CD8-positive, alpha-beta memory T cell (primary cell): ENCODE measurements at regions not wholly inside any gene's neighbourhood (a gene's known extent, or its start where the extent isn't known, plus 50 kb on each side); places are given as distances from the start of the nearest gene placed in this dataset.

Source experiments
- CTCF ChIA-PET: fragments of 350-600 bp; sonication (Branson Sonifier 250); formaldehyde crosslinking; loops from one replicate; lab custom pipeline; 2021; ENCODE audit warnings: antibody characterized with exemption; lab: Charles Lee
- POLR2A ChIA-PET: fragments of 350-600 bp; sonication (Branson Sonifier 250); formaldehyde crosslinking; loops from one replicate; lab custom pipeline; 2021; ENCODE audit warnings: antibody characterized with exemption; lab: Charles Lee
- DNase-seq, 5 donors: peaks; one replicate each; pipeline versions ENCODE4 v3.0.0 to v3.0.0-alpha.2; 2020 to 2022; ENCODE audit warnings: mixed read lengths in 1 of 5
- H3K27ac ChIP-seq: one replicate; pipeline ENCODE4 v1.7.0; 2013; ENCODE audit warnings: low read depth, mild to moderate bottlenecking, low read length, moderate library complexity
- H3K27me3 ChIP-seq: 2 replicates; pipeline ENCODE4 v1.7.0; 2013; ENCODE audit warnings: low read length, mild to moderate bottlenecking; ENCODE audit not compliant: insufficient read depth, poor library complexity, severe bottlenecking
- H3K36me3 ChIP-seq: 2 replicates; pipeline ENCODE4 v1.7.0; 2013; ENCODE audit warnings: mild to moderate bottlenecking, low read length, moderate library complexity; ENCODE audit not compliant: insufficient read depth
- H3K4me1 ChIP-seq: 2 replicates; pipeline ENCODE4 v1.7.0; 2013; ENCODE audit warnings: mild to moderate bottlenecking, low read length, moderate library complexity; ENCODE audit not compliant: insufficient read depth
- H3K4me3 ChIP-seq: 2 replicates; pipeline ENCODE4 v1.7.0; 2013; ENCODE audit warnings: mild to moderate bottlenecking, low read length
- H3K9me3 ChIP-seq: 2 replicates; pipeline ENCODE4 v1.7.0; 2013; ENCODE audit warnings: mild to moderate bottlenecking, low read length
- H3K27ac Mint-ChIP-seq, 8 donors: one replicate each; pipeline ENCODE4 v1.8.0; 2020 to 2021; ENCODE audit warnings: mixed read lengths in 8 of 8, mild to moderate bottlenecking in 6 of 8, inconsistent platforms in 3 of 8, moderate library complexity in 3 of 8
- H3K27me3 Mint-ChIP-seq, 2 donors: one replicate each; pipeline ENCODE4 v1.8.0; 2020 to 2021; ENCODE audit warnings: mixed read lengths in 2 of 2, mild to moderate bottlenecking in 1 of 2, moderate library complexity in 1 of 2
- H3K36me3 Mint-ChIP-seq, 3 donors: one replicate each; pipeline ENCODE4 v1.8.0; 2020 to 2021; ENCODE audit warnings: mixed read lengths in 3 of 3, inconsistent platforms in 1 of 3, mild to moderate bottlenecking in 1 of 3
- H3K4me1 Mint-ChIP-seq, 3 donors: one replicate each; pipeline ENCODE4 v1.8.0; 2020 to 2021; ENCODE audit warnings: mixed read lengths in 3 of 3, inconsistent platforms in 1 of 3, mild to moderate bottlenecking in 1 of 3
- H3K4me3 Mint-ChIP-seq, 7 donors: one replicate each; pipeline ENCODE4 v1.8.0; 2020 to 2021; ENCODE audit warnings: mixed read lengths in 7 of 7, mild to moderate bottlenecking in 6 of 7, moderate library complexity in 4 of 7, inconsistent platforms in 2 of 7
- H3K9me3 Mint-ChIP-seq, 5 donors: one replicate each; pipeline ENCODE4 v1.8.0; 2020 to 2022; ENCODE audit warnings: mixed read lengths in 5 of 5, mild to moderate bottlenecking in 3 of 5, moderate library complexity in 2 of 5, inconsistent platforms in 1 of 5

DNA sequence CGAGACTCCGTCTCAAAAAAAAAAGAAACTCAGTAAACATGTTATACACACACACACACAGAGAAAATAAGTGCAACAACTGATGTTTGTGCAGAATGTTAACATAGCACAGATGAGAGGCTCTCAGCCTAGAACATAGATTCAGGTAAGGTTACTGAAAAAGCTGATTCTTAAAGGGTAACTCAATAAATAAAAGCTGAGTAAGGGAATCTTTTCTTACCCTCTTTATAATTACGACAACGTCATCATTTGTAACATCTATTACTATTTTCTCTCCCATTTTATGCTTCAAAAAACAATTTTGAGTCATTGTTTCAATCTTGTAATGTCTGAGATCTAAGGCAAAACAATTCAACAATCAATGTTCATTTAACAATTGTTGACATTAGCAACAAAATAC lies 644.8 kb downstream of the RFPL4B start:
- ChIA-PET POLR2A (no interaction called here), CTCF (no interaction called here)
- H3K27ac ChIP-seq: no peak overlapping the region
- Mint-ChIP-seq H3K27me3 (no peaks in the 10 kb centered on the region), H3K36me3 (no peaks in the 10 kb centered on the region), H3K4me3 (no peak overlapping the region), H3K9me3 (peaks cover 0 to 10% (median 3%) of the 10 kb centered on the region in 5 donors), H3K4me1 (no peaks in the 10 kb centered on the region), H3K27ac (no peak overlapping the region)
- H3K9me3 ChIP-seq: no peaks in the 10 kb centered on the region
- H3K36me3 ChIP-seq: no peaks in the 10 kb centered on the region
- no peak overlapping the region for H3K4me3 ChIP-seq
- H3K4me1 ChIP-seq: no peaks in the 10 kb centered on the region
- no peaks in the 10 kb centered on the region for H3K27me3 ChIP-seq
- DNase-seq: no peak

DNA sequence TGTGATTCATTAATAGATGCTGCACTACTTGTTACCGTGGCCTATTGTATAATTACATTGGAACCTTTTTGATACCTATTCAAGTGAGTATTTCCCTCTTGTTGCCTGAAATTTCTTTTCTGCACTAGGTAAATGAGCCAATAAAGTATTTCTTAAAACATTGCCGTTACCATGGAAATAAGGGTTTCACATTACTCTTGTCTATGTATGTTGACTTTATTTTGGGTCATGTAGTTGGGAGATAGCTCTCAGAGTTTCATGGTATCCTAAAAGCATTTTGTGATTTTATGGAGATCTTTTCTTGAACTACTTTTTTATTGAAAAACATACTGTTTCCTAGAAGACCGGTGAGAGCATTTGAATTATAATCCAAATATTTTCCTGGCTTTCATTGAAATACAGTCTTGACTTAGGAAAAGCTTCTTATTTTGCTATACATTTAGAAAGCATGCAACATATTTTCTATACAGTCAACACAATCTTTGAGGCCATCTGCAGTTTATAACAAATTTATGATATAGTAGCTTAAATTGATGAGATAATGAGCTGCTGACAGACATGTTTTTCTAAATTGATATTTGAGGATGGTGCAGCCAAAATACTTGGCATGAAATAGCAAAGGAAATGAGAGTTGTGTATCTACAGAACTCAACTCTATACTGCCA lies 650.4 kb downstream of the RFPL4B start:
- H3K4me3 Mint-ChIP-seq: no peak overlapping the region
- H3K9me3 Mint-ChIP-seq: peaks cover 0 to 8% (median 3%) of the 10 kb centered on the region in 5 donors
- no peaks in the 10 kb centered on the region for H3K9me3 ChIP-seq
- CTCF ChIA-PET: no interaction called here
- H3K27ac ChIP-seq: no peak overlapping the region
- H3K27me3 Mint-ChIP-seq: no peaks in the 10 kb centered on the region
- H3K36me3 Mint-ChIP-seq: no peaks in the 10 kb centered on the region
- no peaks in the 10 kb centered on the region for H3K27me3 ChIP-seq
- DNase-seq: no peak
- no peaks in the 10 kb centered on the region for H3K36me3 ChIP-seq
- no peak overlapping the region for H3K4me3 ChIP-seq
- H3K27ac Mint-ChIP-seq: no peak overlapping the region
- no peaks in the 10 kb centered on the region for H3K4me1 ChIP-seq
- POLR2A ChIA-PET: no interaction called here
- no peaks in the 10 kb centered on the region for H3K4me1 Mint-ChIP-seq

DNA sequence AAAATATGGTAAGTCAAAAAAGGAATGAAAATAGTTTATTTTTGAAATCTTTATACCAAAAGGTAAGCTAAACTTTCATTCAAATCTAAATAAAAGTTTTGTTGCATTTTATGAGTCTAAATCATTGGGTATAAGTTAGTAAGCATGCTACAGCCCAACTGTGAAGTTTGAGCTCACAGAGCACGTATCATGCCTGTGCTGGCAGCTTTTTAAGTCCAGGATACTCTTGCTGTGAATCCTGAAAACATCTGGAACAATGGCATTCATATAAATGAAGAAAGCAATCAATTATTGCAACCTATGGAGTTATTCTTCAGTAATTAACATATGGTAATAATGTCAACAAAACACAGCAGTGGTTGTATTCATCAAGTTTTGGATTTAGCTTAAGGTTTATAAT lies 656.9 kb downstream of the RFPL4B start:
- Mint-ChIP-seq H3K4me3 (no peak overlapping the region), H3K27ac (no peak overlapping the region), H3K4me1 (no peaks in the 10 kb centered on the region), H3K36me3 (no peaks in the 10 kb centered on the region), H3K9me3 (peaks cover 0 to 3% (median 2%) of the 10 kb centered on the region in 5 donors), H3K27me3 (no peaks in the 10 kb centered on the region)
- ChIA-PET CTCF (no interaction called here), POLR2A (no interaction called here)
- Histone ChIP-seq H3K4me3 (no peak overlapping the region), H3K36me3 (no peaks in the 10 kb centered on the region), H3K4me1 (no peaks in the 10 kb centered on the region), H3K27ac (no peak overlapping the region), H3K9me3 (no peaks in the 10 kb centered on the region), H3K27me3 (no peaks in the 10 kb centered on the region)
- no peak for DNase-seq

GRCh38 chr6:113004470-113005270 lies 657.5 kb downstream of the RFPL4B start:
- Histone ChIP-seq H3K36me3 (no peaks in the 10 kb centered on the region), H3K27me3 (no peaks in the 10 kb centered on the region), H3K4me1 (no peaks in the 10 kb centered on the region), H3K9me3 (no peaks in the 10 kb centered on the region), H3K27ac (no peak overlapping the region), H3K4me3 (no peak overlapping the region)
- H3K4me3 Mint-ChIP-seq: no peak overlapping the region
- no peaks in the 10 kb centered on the region for H3K27me3 Mint-ChIP-seq
- ChIA-PET CTCF (no interaction called here), POLR2A (no interaction called here)
- H3K4me1 Mint-ChIP-seq: no peaks in the 10 kb centered on the region
- no peak overlapping the region for H3K27ac Mint-ChIP-seq
- no peak for DNase-seq
- no peaks in the 10 kb centered on the region for H3K36me3 Mint-ChIP-seq
- peaks cover 0 to 3% (median 0%) of the 10 kb centered on the region in 5 donors for H3K9me3 Mint-ChIP-seq

- Mint-ChIP-seq H3K27me3 (no peaks in the 10 kb centered on the region), H3K27ac (no peak overlapping the region), H3K36me3 (no peaks in the 10 kb centered on the region), H3K4me1 (no peaks in the 10 kb centered on the region), H3K4me3 (no peak overlapping the region), H3K9me3 (peaks cover 0 to 2% (median 0%) of the 10 kb centered on the region in 5 donors)
- H3K27ac ChIP-seq: no peak overlapping the region
- CTCF ChIA-PET: no interaction called here
- no peak for DNase-seq
- no peaks in the 10 kb centered on the region for H3K27me3 ChIP-seq
- H3K4me3 ChIP-seq: no peak overlapping the region
- H3K4me1 ChIP-seq: no peaks in the 10 kb centered on the region
- POLR2A ChIA-PET: no interaction called here
- H3K9me3 ChIP-seq: no peaks in the 10 kb centered on the region
- H3K36me3 ChIP-seq: no peaks in the 10 kb centered on the region
Observed at GRCh38 chr6:113006494-113006893, 659.4 kb downstream of the RFPL4B start.

DNA sequence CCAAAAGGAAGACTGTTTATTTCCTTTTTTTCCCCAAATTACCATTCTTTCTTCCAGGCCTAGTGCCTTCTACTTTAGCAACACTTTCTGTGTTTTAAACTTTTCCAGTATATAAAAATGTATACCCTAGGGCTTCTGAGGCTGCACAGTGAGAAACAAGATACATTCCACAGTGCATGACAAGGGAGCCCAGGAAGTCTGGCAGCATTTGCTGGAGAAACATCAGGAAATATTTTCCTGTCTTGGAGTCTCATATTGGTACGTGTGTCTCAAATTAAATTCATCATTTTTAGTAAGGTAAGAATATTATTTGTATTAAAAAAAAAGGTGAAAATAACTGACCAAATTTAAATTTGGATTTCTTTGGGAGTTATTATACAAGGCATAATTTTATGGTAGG lies 662.6 kb downstream of the RFPL4B start:
- Mint-ChIP-seq H3K27ac (no peak overlapping the region), H3K4me1 (no peaks in the 10 kb centered on the region), H3K9me3 (peaks cover 0 to 3% (median 0%) of the 10 kb centered on the region in 5 donors), H3K4me3 (no peak overlapping the region), H3K27me3 (no peaks in the 10 kb centered on the region), H3K36me3 (no peaks in the 10 kb centered on the region)
- no peak for DNase-seq
- Histone ChIP-seq H3K27me3 (no peaks in the 10 kb centered on the region), H3K4me1 (no peaks in the 10 kb centered on the region), H3K36me3 (no peaks in the 10 kb centered on the region), H3K27ac (no peak overlapping the region), H3K9me3 (no peaks in the 10 kb centered on the region), H3K4me3 (no peak overlapping the region)
- ChIA-PET CTCF (no interaction called here), POLR2A (no interaction called here)

- no peaks in the 10 kb centered on the region for H3K36me3 Mint-ChIP-seq
- Histone ChIP-seq H3K4me3 (no peak overlapping the region), H3K27ac (no peak overlapping the region), H3K36me3 (no peaks in the 10 kb centered on the region), H3K9me3 (no peaks in the 10 kb centered on the region), H3K4me1 (no peaks in the 10 kb centered on the region), H3K27me3 (no peaks in the 10 kb centered on the region)
- POLR2A ChIA-PET: no interaction called here
- no peaks in the 10 kb centered on the region for H3K27me3 Mint-ChIP-seq
- CTCF ChIA-PET: no interaction called here
- H3K9me3 Mint-ChIP-seq: peaks cover 0 to 3% (median 0%) of the 10 kb centered on the region in 5 donors
- H3K4me1 Mint-ChIP-seq: no peaks in the 10 kb centered on the region
- no peak for DNase-seq
- no peak overlapping the region for H3K27ac Mint-ChIP-seq
- no peak overlapping the region for H3K4me3 Mint-ChIP-seq
Observed at GRCh38 chr6:113010196-113010989, 663.3 kb downstream of the RFPL4B start.

- Histone ChIP-seq H3K9me3 (no peaks in the 10 kb centered on the region), H3K4me3 (no peak overlapping the region), H3K36me3 (no peaks in the 10 kb centered on the region), H3K4me1 (no peaks in the 10 kb centered on the region), H3K27ac (no peak overlapping the region), H3K27me3 (no peaks in the 10 kb centered on the region)
- DNase-seq: no peak
- peaks cover 0 to 3% (median 2%) of the 10 kb centered on the region in 5 donors for H3K9me3 Mint-ChIP-seq
- H3K27ac Mint-ChIP-seq: no peak overlapping the region
- ChIA-PET POLR2A (no interaction called here), CTCF (no interaction called here)
- no peak overlapping the region for H3K4me3 Mint-ChIP-seq
- no peaks in the 10 kb centered on the region for H3K4me1 Mint-ChIP-seq
- no peaks in the 10 kb centered on the region for H3K27me3 Mint-ChIP-seq
- H3K36me3 Mint-ChIP-seq: no peaks in the 10 kb centered on the region
Observed at GRCh38 chr6:113011389-113011788, 664.3 kb downstream of the RFPL4B start.
